AG10803 (cell line): ENCODE measurements at regions not wholly inside any gene's neighbourhood (a gene's known extent, or its start where the extent isn't known, plus 50 kb on each side); places are given as distances from the start of the nearest gene placed in this dataset.
A peak's percentile ranks its signal among the peaks of the same experiment; 100 is the strongest.

Experiments
- DNase-seq: peaks from one replicate; pipeline ENCODE4 v3.0.0; 2010; ENCODE audit warnings: low read depth
- H3K4me3 ChIP-seq: 2 replicates; pipeline ENCODE4 v1.5.1; 2011; ENCODE audit warnings: mild to moderate bottlenecking, low read length, control low read depth
- CTCF ChIP-seq: conservative IDR thresholded peaks from 2 replicates; pipeline ENCODE4 v1.5.1; 2011; ENCODE audit warnings: mild to moderate bottlenecking, low read length, control low read depth, inconsistent platforms

DNA sequence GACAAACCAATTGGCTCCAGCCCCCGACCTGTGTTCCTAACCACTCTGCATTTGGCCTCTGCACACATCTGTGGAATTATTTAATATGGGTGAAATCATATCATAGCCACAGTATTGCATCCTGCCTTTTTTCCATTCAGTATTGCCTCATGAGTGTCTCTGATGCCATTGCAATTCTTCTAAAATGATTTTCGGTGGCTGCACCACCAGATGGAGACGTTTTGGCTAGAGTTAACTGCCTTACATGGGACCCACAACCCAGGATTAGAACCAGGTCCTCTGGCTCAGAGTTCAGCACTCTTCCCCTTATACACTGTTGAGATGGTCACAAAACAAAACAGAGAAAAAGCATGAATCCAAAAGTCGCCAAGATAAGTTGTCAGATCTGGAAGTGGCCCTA, 180.8 kb downstream of the EMX2 start:
- TF ChIP-seq CTCF: peak; percentile 32
- H3K4me3 ChIP-seq: no peak overlapping the region
- peak; percentile 31 for DNase-seq

DNA sequence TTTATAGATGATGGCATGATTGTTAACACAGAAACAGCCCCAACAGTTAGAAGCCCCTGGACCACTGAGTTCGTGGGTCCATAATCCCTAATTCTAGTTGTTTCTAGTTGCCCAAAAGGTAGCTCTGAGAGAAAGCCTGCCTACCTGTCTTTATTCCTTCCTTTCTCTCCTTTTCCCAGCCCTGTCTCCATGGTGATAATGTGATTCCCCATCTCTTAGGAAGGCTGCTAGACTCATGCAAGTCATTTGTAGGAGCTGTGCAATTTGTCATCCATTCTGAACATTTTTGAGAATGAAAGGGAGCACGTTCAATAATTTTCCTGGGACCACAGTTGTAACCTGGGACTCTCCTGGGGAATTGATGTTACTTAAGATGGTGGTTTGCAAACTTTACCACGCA, 183.4 kb downstream of the EMX2 start:
- no peak for TF ChIP-seq CTCF
- H3K4me3 ChIP-seq: no peak overlapping the region
- DNase-seq: no peak

- DNase-seq: no peak
- H3K4me3 ChIP-seq: no peak overlapping the region
Measured at GRCh38 chr10:117726596-117727295, 184.2 kb downstream of the EMX2 start.

GRCh38 chr10:117727421-117727820, 184.9 kb downstream of the EMX2 start:
- H3K4me3 ChIP-seq: no peak overlapping the region
- no peak for DNase-seq
- no peak for TF ChIP-seq CTCF

More at GRCh38 chr10:117726596-117727295, 184.2 kb downstream of the EMX2 start:
- TF ChIP-seq CTCF: no peak

DNA sequence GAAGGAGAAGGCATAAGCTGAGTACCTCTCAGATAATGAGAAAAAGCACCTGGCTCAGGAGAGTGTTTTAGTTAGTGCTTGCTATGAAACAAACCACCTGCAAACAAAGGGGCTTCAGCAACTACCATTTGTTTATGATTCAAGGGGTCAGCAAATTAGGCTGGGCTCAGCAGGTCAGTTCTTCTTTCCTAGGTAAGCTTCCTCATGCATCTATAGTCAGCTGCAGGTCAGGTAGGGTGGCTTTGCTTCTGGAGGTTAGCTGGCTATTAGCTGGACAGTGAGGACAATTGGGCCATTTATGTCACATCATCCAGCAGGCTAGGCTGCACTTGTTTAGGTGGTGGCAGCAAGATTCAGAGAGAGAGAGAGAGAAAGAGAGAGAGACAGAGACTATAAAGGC, 185.5 kb downstream of the EMX2 start:
- no peak for DNase-seq
- H3K4me3 ChIP-seq: no peak overlapping the region
- TF ChIP-seq CTCF: no peak

GRCh38 chr10:117729156-117729555, 186.6 kb downstream of the EMX2 start:
- no peak overlapping the region for H3K4me3 ChIP-seq
- no peak for TF ChIP-seq CTCF
- no peak for DNase-seq

GRCh38 chr10:117731121-117731791, 188.7 kb downstream of the EMX2 start:
- DNase-seq: no peak
- H3K4me3 ChIP-seq: no peak overlapping the region
- TF ChIP-seq CTCF: no peak
